DOHH2 (cell line): ENCODE measurements at regions not wholly inside any gene's neighbourhood (a gene's known extent, or its start where the extent isn't known, plus 50 kb on each side); places are given as distances from the start of the nearest gene placed in this dataset.

Experiments
- H3F3A ChIP-seq: fragments of 200-600 bp; sonication (generic), shearing (Covaris generic); 2 replicates; pipeline ENCODE4 v1.6.0; 2016; ENCODE audit warnings: antibody characterized with exemption, mild to moderate bottlenecking; ENCODE audit not compliant: control insufficient read depth, insufficient read depth
- H3K27ac ChIP-seq: fragments of 200-600 bp; sonication (generic); 2 replicates; pipeline ENCODE4 v1.5.1; 2014; ENCODE audit warnings: low read depth, mild to moderate bottlenecking, low read length, moderate library complexity
- H3K27me3 ChIP-seq: fragments of 200-600 bp; sonication (generic); 2 replicates; pipeline ENCODE4 v1.6.1; 2014; ENCODE audit warnings: mild to moderate bottlenecking, low read length, mixed read lengths; ENCODE audit not compliant: control insufficient read depth
- H3K36me3 ChIP-seq: fragments of 200-600 bp; sonication (generic); 2 replicates; pipeline ENCODE4 v1.6.1; 2014; ENCODE audit warnings: mild to moderate bottlenecking, low read length, moderate library complexity, mixed read lengths; ENCODE audit not compliant: control insufficient read depth
- H3K4me1 ChIP-seq: fragments of 200-600 bp; sonication (generic); 2 replicates; pipeline ENCODE4 v1.6.1; 2014; ENCODE audit warnings: mild to moderate bottlenecking, low read length, mixed read lengths; ENCODE audit not compliant: control insufficient read depth
- H3K4me2 ChIP-seq: fragments of 200-600 bp; sonication (generic); 2 replicates; pipeline ENCODE4 v1.6.0; 2014; ENCODE audit warnings: mild to moderate bottlenecking, low read length, moderate library complexity
- H3K4me3 ChIP-seq: fragments of 200-600 bp; sonication (generic); 2 replicates; pipeline ENCODE4 v1.5.1; 2014; ENCODE audit warnings: mild to moderate bottlenecking, low read length, mixed read lengths
- H3K79me2 ChIP-seq: fragments of 200-600 bp; sonication (generic); 2 replicates; pipeline ENCODE4 v1.6.1; 2014; ENCODE audit warnings: mild to moderate bottlenecking, low read length, mixed read lengths; ENCODE audit not compliant: control insufficient read depth
- H3K9me2 ChIP-seq: fragments of 200-600 bp; sonication (generic); replicated peaks from 2 replicates; pipeline ENCODE4 v1.6.1; 2014; ENCODE audit warnings: mild to moderate bottlenecking, low read length, mixed read lengths; ENCODE audit not compliant: control insufficient read depth
- H3K9me3 ChIP-seq: fragments of 200-600 bp; sonication (generic); 2 replicates; pipeline ENCODE4 v1.6.1; 2014; ENCODE audit warnings: antibody characterized with exemption, low read length, mixed read lengths; ENCODE audit not compliant: control insufficient read depth, insufficient read depth
- H4K20me1 ChIP-seq: fragments of 200-600 bp; sonication (generic); 2 replicates; pipeline ENCODE4 v1.6.0; 2014; ENCODE audit warnings: low read depth, mild to moderate bottlenecking, antibody characterized with exemption, low read length, moderate library complexity; ENCODE audit not compliant: control insufficient read depth, insufficient read depth
- CTCF ChIP-seq: fragments of 200-600 bp; sonication (generic); IDR thresholded peaks from one replicate; pipeline ENCODE4 v1.5.1; 2014; ENCODE audit warnings: antibody characterized with exemption, mild to moderate bottlenecking, low read depth, low read length; ENCODE audit not compliant: poor library complexity, severe bottlenecking
- EZH2phosphoT487 ChIP-seq: fragments of 200-600 bp; sonication (generic); IDR thresholded peaks from 2 replicates; pipeline ENCODE4 v1.6.1; 2017; ENCODE audit warnings: borderline replicate concordance, mild to moderate bottlenecking, antibody characterized with exemption, low read length, moderate library complexity, mixed read lengths

DNA sequence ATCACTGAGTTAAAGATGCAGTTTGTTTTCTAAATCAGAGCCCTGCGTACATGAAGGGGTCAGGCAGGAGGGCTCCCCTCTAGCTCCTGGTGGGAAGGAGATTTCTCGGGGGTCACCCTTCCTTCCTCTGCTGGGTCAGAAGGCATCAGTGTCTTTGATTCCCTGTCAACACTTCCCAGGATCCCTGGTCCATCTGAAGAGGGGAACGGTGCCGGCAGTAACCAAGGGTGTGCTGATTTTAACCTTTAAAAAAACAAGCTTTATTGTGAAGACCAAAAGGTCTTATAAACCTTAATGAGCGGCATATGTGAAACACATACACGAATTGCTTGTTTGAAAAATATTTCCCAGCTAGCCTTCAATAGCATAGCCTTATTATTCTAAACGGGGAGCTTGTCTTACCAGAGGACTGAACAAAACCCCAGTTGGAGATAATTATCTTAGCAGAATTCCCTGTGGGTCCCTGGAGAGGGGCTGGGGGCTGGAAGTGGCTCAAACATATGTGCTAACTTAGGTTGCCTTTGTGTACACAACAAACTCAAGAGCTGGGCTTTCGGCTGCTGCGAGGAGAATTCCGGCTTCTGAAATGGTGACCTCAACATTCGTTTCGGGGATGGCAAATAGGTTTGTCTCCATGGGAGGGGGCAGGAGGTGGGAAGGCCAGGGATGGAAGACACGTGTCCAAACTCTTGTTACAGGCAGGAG lies 114.9 kb upstream of the MYCN start:
- H3K4me2 ChIP-seq: no peak overlapping the region
- no peaks in the 10 kb centered on the region for H3K27me3 ChIP-seq
- no peaks in the 10 kb centered on the region for H3K9me2 ChIP-seq
- no peaks in the 10 kb centered on the region for H3K36me3 ChIP-seq
- H3F3A ChIP-seq: no peaks in the 10 kb centered on the region
- TF ChIP-seq CTCF (no peak), EZH2phosphoT487 (no peak)
- no peaks in the 10 kb centered on the region for H3K4me1 ChIP-seq
- no peaks in the 10 kb centered on the region for H4K20me1 ChIP-seq
- H3K27ac ChIP-seq: no peak overlapping the region
- H3K79me2 ChIP-seq: no peaks in the 10 kb centered on the region
- no peaks in the 10 kb centered on the region for H3K9me3 ChIP-seq
- no peak overlapping the region for H3K4me3 ChIP-seq

DNA sequence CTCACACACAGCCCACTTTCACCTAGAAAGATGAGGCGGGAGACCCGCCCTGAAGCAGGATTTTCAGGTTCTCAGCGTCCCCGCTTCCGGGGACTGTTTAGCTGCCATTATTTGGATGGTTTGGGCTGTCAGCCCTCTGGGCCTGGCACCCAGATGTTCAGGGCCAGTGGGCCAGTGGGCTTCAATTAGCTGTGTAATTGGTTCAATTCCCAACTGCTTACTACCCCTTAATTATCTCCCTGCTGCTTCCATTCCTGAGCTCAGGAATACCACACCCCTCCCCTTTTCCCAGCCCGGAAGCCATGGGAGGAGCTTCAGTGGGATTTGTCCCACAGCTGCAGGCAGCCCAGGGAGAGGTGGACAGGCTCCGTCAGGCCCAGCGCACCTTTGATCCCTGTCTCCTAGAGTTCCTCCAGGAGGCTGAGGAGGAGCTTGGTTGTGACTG lies 114.1 kb upstream of the MYCN start:
- H3F3A ChIP-seq: no peaks in the 10 kb centered on the region
- H3K27ac ChIP-seq: no peak overlapping the region
- H3K79me2 ChIP-seq: no peaks in the 10 kb centered on the region
- no peak overlapping the region for H3K4me2 ChIP-seq
- no peaks in the 10 kb centered on the region for H3K36me3 ChIP-seq
- H3K9me3 ChIP-seq: no peaks in the 10 kb centered on the region
- no peak for TF ChIP-seq CTCF
- TF ChIP-seq EZH2phosphoT487: no peak
- no peak overlapping the region for H3K4me3 ChIP-seq
- no peaks in the 10 kb centered on the region for H4K20me1 ChIP-seq
- H3K9me2 ChIP-seq: no peaks in the 10 kb centered on the region
- H3K4me1 ChIP-seq: no peaks in the 10 kb centered on the region
- H3K27me3 ChIP-seq: no peaks in the 10 kb centered on the region

GRCh38 chr2:15827001-15827400 lies 113.3 kb upstream of the MYCN start:
- no peaks in the 10 kb centered on the region for H3K9me3 ChIP-seq
- H3K79me2 ChIP-seq: no peaks in the 10 kb centered on the region
- H3K27me3 ChIP-seq: no peaks in the 10 kb centered on the region
- no peak overlapping the region for H3K4me2 ChIP-seq
- no peaks in the 10 kb centered on the region for H3K9me2 ChIP-seq
- TF ChIP-seq CTCF (no peak), EZH2phosphoT487 (no peak)
- H3K36me3 ChIP-seq: no peaks in the 10 kb centered on the region
- H3K27ac ChIP-seq: no peak overlapping the region
- H3F3A ChIP-seq: no peaks in the 10 kb centered on the region
- no peaks in the 10 kb centered on the region for H3K4me1 ChIP-seq
- H3K4me3 ChIP-seq: no peak overlapping the region
- no peaks in the 10 kb centered on the region for H4K20me1 ChIP-seq
